Nephron progenitor cell (in vitro differentiated cells): ENCODE measurements at regions not wholly inside any gene's neighbourhood (a gene's known extent, or its start where the extent isn't known, plus 50 kb on each side); places are given as distances from the start of the nearest gene placed in this dataset.

Source experiments
- DNase-seq: peaks from one replicate; pipeline ENCODE4 v3.0.0; 2021
- H3K27ac Mint-ChIP-seq: 2 replicates; pipeline ENCODE4 v1.8.0; 2021; ENCODE audit warnings: mild to moderate bottlenecking, moderate library complexity, mixed read lengths
- H3K27me3 Mint-ChIP-seq: 2 replicates; pipeline ENCODE4 v1.8.0; 2021; ENCODE audit warnings: mild to moderate bottlenecking, low read depth, mixed read lengths; ENCODE audit not compliant: poor library complexity
- H3K36me3 Mint-ChIP-seq: 2 replicates; pipeline ENCODE4 v1.8.0; 2021; ENCODE audit warnings: low read depth, mixed read lengths
- H3K4me1 Mint-ChIP-seq: 2 replicates; pipeline ENCODE4 v1.8.0; 2021; ENCODE audit warnings: mixed read lengths
- H3K4me3 Mint-ChIP-seq: 2 replicates; pipeline ENCODE4 v1.8.0; 2021; ENCODE audit warnings: mild to moderate bottlenecking, moderate library complexity, mixed read lengths
- H3K9me3 Mint-ChIP-seq: 2 replicates; pipeline ENCODE4 v1.8.0; 2021; ENCODE audit warnings: mild to moderate bottlenecking, moderate library complexity, mixed read lengths
- TF ChIP-seq, protein P1 (sequence below): fragments of 200-600 bp; sonication (generic); IDR thresholded peaks from 2 replicates; pipeline ENCODE4 v1.5.0; 2021; ENCODE audit warnings: antibody characterized with exemption

DNA sequence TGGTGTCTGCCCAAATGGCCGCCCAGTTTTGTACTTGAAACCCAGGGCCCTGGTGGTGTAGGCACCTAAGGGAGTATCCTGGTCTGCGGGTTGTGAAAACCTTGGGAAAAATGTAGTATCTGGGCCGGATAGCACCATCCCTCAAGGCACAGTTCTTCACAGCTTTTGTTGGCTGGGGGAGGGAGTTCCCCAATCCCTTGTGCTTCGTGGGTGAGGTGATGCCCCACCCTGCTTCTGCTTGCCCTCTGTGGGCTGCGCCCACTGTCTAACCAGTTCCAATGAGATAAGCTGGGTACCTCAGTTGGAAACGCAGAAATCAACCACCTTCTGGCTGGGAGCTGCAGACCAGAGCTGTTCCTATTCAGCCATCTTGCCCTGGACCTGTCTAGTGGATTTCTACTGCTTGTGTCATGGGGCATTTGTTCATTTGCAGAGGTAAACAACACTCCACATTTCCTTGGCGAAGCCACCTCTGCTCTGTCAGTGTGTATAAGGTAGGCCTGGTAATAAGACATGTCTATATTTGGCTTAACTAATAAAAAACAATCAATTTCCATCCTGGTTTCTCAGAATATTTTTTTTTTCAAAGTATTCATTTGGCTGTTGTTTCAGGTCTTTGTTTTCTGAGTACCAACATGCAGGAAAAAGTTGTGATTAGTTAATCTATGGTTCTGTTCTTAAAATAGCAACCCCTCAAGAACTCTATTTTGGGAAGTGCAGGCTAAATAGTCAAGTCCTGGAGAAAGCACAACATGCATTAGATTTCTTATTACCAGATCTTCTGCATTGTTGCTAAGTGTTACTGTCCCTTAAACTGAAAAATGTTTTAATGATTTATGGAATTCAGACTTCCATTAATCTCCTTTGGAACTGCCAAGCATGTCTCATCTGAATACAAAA is 304.3 kb downstream of the ZIC1 start:
- TF ChIP-seq, protein P1, sequence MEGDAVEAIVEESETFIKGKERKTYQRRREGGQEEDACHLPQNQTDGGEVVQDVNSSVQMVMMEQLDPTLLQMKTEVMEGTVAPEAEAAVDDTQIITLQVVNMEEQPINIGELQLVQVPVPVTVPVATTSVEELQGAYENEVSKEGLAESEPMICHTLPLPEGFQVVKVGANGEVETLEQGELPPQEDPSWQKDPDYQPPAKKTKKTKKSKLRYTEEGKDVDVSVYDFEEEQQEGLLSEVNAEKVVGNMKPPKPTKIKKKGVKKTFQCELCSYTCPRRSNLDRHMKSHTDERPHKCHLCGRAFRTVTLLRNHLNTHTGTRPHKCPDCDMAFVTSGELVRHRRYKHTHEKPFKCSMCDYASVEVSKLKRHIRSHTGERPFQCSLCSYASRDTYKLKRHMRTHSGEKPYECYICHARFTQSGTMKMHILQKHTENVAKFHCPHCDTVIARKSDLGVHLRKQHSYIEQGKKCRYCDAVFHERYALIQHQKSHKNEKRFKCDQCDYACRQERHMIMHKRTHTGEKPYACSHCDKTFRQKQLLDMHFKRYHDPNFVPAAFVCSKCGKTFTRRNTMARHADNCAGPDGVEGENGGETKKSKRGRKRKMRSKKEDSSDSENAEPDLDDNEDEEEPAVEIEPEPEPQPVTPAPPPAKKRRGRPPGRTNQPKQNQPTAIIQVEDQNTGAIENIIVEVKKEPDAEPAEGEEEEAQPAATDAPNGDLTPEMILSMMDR = no peak
- peaks cover 6% of the 10 kb centered on the region for H3K4me1 Mint-ChIP-seq

GRCh38 chr3:147729641-147730040 is 320.5 kb downstream of the ZIC1 start:
- no peak for DNase-seq
- Mint-ChIP-seq H3K27ac (peak overlapping the region; percentile 97), H3K9me3 (peaks cover 11% of the 10 kb centered on the region), H3K27me3 (no peaks in the 10 kb centered on the region), H3K4me1 (peaks cover 52% of the 10 kb centered on the region), H3K36me3 (no peaks in the 10 kb centered on the region), H3K4me3 (no peak overlapping the region)
- TF ChIP-seq, protein P1 = no peak

More for the DNA sequence above, 304.3 kb downstream of the ZIC1 start:
- H3K4me3 Mint-ChIP-seq = no peak overlapping the region
- no peak for DNase-seq
- no peak overlapping the region for H3K27ac Mint-ChIP-seq
- H3K36me3 Mint-ChIP-seq = no peaks in the 10 kb centered on the region
- H3K27me3 Mint-ChIP-seq = no peaks in the 10 kb centered on the region
- H3K9me3 Mint-ChIP-seq = peaks cover 18% of the 10 kb centered on the region

- no peaks in the 10 kb centered on the region for H3K36me3 Mint-ChIP-seq
- peak overlapping the region; percentile 97 for H3K27ac Mint-ChIP-seq
- H3K27me3 Mint-ChIP-seq = no peaks in the 10 kb centered on the region
- H3K4me1 Mint-ChIP-seq = peaks cover 53% of the 10 kb centered on the region
- peaks cover 11% of the 10 kb centered on the region for H3K9me3 Mint-ChIP-seq
- peak; percentile 27 for DNase-seq
- TF ChIP-seq, protein P1 = no peak
- H3K4me3 Mint-ChIP-seq = peak overlapping the region; percentile 20
Measured at GRCh38 chr3:147730284-147730683, 321.1 kb downstream of the ZIC1 start.

- Mint-ChIP-seq H3K36me3 (no peaks in the 10 kb centered on the region), H3K27ac (peak overlapping the region; percentile 49), H3K4me1 (peaks cover 65% of the 10 kb centered on the region), H3K9me3 (peaks cover 2% of the 10 kb centered on the region), H3K4me3 (no peak overlapping the region), H3K27me3 (no peaks in the 10 kb centered on the region)
- DNase-seq = no peak
- TF ChIP-seq, protein P1 = no peak
Measured at GRCh38 chr3:147733217-147733616, 324.1 kb downstream of the ZIC1 start.

GRCh38 chr3:147735616-147736015 is 326.5 kb downstream of the ZIC1 start:
- H3K4me1 Mint-ChIP-seq = peaks cover 50% of the 10 kb centered on the region
- H3K27ac Mint-ChIP-seq = no peak overlapping the region
- DNase-seq = no peak
- no peaks in the 10 kb centered on the region for H3K36me3 Mint-ChIP-seq
- TF ChIP-seq, protein P1 = no peak
- no peaks in the 10 kb centered on the region for H3K9me3 Mint-ChIP-seq
- no peak overlapping the region for H3K4me3 Mint-ChIP-seq
- no peaks in the 10 kb centered on the region for H3K27me3 Mint-ChIP-seq

DNA sequence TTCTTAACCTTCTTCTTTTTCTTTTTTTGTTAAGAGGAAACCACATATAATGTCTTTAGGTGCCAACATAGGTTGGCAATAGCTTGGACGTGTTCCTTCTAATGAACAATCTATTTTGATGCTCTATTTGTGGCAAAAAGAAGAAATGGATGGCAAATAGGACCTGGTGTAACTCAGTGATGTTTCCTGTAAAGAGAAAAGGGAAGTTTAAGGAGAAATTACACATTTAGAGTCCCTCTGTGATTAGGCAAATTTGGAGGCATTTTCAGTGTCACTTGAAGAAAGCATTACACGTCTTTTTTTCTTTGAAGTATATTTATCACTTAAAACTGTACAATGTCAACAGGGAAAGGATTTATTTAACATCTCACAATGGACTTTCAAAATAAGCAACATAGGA is 327.1 kb downstream of the ZIC1 start:
- no peaks in the 10 kb centered on the region for H3K36me3 Mint-ChIP-seq
- no peak overlapping the region for H3K27ac Mint-ChIP-seq
- H3K27me3 Mint-ChIP-seq = no peaks in the 10 kb centered on the region

More for the DNA sequence above, 327.1 kb downstream of the ZIC1 start:
- H3K9me3 Mint-ChIP-seq = no peaks in the 10 kb centered on the region
- no peak for DNase-seq
- TF ChIP-seq, protein P1 = no peak
- H3K4me3 Mint-ChIP-seq = no peak overlapping the region
- H3K4me1 Mint-ChIP-seq = peaks cover 47% of the 10 kb centered on the region
